HEK293 (cell line): ENCODE measurements at regions not wholly inside any gene's neighbourhood (a gene's known extent, or its start where the extent isn't known, plus 50 kb on each side); places are given as distances from the start of the nearest gene placed in this dataset.

Experiments
- CTCF ChIA-PET: fragments of 350-600 bp; formaldehyde crosslinking; extraction: SDS; loops from one replicate; lab custom pipeline; 2021; ENCODE audit warnings: antibody characterized with exemption; lab: Yijun Ruan, JAX
- POLR2A ChIA-PET: fragments of 300-600 bp; formaldehyde crosslinking; extraction: SDS; loops from one replicate; lab custom pipeline; 2020; ENCODE audit warnings: antibody characterized with exemption, inconsistent platforms; lab: Yijun Ruan, JAX
- H3K27ac ChIP-seq: fragments of 200-500 bp; sonication (Bioruptor generic); 2 replicates; pipeline ENCODE4 v1.5.1; 2014; ENCODE audit warnings: low read depth, low read length, control low read depth, inconsistent platforms; ENCODE audit errors: extremely low read depth
- H3K36me3 ChIP-seq, 2 experiments: fragments of 200-500 bp in 1 of 2; sonication (Bioruptor generic) in 1 of 2; 1 replicate in 1 of 2; 2 replicates in 1 of 2; pipeline ENCODE4 v1.5.1; 2014 to 2017; ENCODE audit warnings: inconsistent platforms in 2 of 2, low read length in 2 of 2; ENCODE audit not compliant: control insufficient read depth in 2 of 2, insufficient read depth in 1 of 2
- H3K4me1 ChIP-seq: fragments of 200-500 bp; sonication (Bioruptor generic); 2 replicates; pipeline ENCODE4 v1.5.1; 2014; ENCODE audit warnings: mild to moderate bottlenecking, low read length, inconsistent platforms; ENCODE audit not compliant: control insufficient read depth, insufficient read depth
- H3K4me3 ChIP-seq: 2 replicates; pipeline ENCODE4 v1.5.1; 2011; ENCODE audit warnings: low read depth, mild to moderate bottlenecking, control low read depth, low read length, moderate library complexity
- H3K9me3 ChIP-seq: fragments of 200-500 bp; sonication (Bioruptor generic); 2 replicates; pipeline ENCODE4 v1.5.1; 2014; ENCODE audit warnings: low read depth, low read length, inconsistent platforms; ENCODE audit not compliant: control insufficient read depth, insufficient read depth
- AEBP2 ChIP-seq: fragments of 450-650 bp; formaldehyde crosslinking; IDR thresholded peaks from 2 replicates; pipeline ENCODE4 v1.5.1; 2016; ENCODE audit warnings: missing biosample characterization, missing genetic modification characterization, borderline replicate concordance
- BCL6B ChIP-seq: fragments of 450-650 bp; formaldehyde crosslinking; IDR thresholded peaks from 2 replicates; pipeline ENCODE4 v1.5.1; 2017; ENCODE audit warnings: missing biosample characterization, missing genetic modification characterization
- GFI1B ChIP-seq: fragments of 450-650 bp; formaldehyde crosslinking; IDR thresholded peaks from 2 replicates; pipeline ENCODE4 v1.5.1; 2016; ENCODE audit warnings: missing biosample characterization, missing genetic modification characterization
- HOXD13 ChIP-seq: sonication (generic); formaldehyde crosslinking; IDR thresholded peaks from 2 replicates; pipeline ENCODE4 v1.8.0; 2022; ENCODE audit warnings: missing genetic modification reagents, borderline replicate concordance
- INSM2 ChIP-seq: fragments of 450-650 bp; formaldehyde crosslinking; IDR thresholded peaks from 2 replicates; pipeline ENCODE4 v1.5.1; 2016; ENCODE audit warnings: missing biosample characterization, missing genetic modification characterization
- KLF1 ChIP-seq: fragments of 450-650 bp; formaldehyde crosslinking; IDR thresholded peaks from 2 replicates; pipeline ENCODE4 v1.5.1; 2016; ENCODE audit warnings: missing biosample characterization, missing genetic modification characterization
- KLF16 ChIP-seq: fragments of 450-650 bp; formaldehyde crosslinking; IDR thresholded peaks from 2 replicates; pipeline ENCODE4 v1.5.1; 2017; ENCODE audit warnings: missing biosample characterization, missing genetic modification characterization
- OVOL3 ChIP-seq: fragments of 450-650 bp; formaldehyde crosslinking; IDR thresholded peaks from 2 replicates; pipeline ENCODE4 v1.5.1; 2016; ENCODE audit warnings: missing biosample characterization, missing genetic modification characterization
- SCRT1 ChIP-seq: fragments of 450-650 bp; formaldehyde crosslinking; IDR thresholded peaks from 2 replicates; pipeline ENCODE4 v1.5.1; 2016; ENCODE audit warnings: missing biosample characterization, missing genetic modification characterization, borderline replicate concordance
- SP7 ChIP-seq: fragments of 450-650 bp; formaldehyde crosslinking; IDR thresholded peaks from 2 replicates; pipeline ENCODE4 v1.5.1; 2016; ENCODE audit warnings: missing biosample characterization, missing genetic modification characterization
- YY2 ChIP-seq: fragments of 450-650 bp; formaldehyde crosslinking; IDR thresholded peaks from 2 replicates; pipeline ENCODE4 v1.5.1; 2016; ENCODE audit warnings: missing biosample characterization, missing genetic modification characterization
- ZFP69B ChIP-seq: fragments of 450-650 bp; formaldehyde crosslinking; IDR thresholded peaks from 2 replicates; pipeline ENCODE4 v1.5.1; 2016; ENCODE audit warnings: missing biosample characterization, missing genetic modification characterization
- ZNF140 ChIP-seq: fragments of 450-650 bp; formaldehyde crosslinking; IDR thresholded peaks from 2 replicates; pipeline ENCODE4 v1.5.1; 2016; ENCODE audit warnings: missing biosample characterization, missing genetic modification characterization
- ZNF350 ChIP-seq: fragments of 450-650 bp; formaldehyde crosslinking; IDR thresholded peaks from 2 replicates; pipeline ENCODE4 v1.5.0; 2017; ENCODE audit warnings: missing biosample characterization, mild to moderate bottlenecking, missing genetic modification characterization
- ZNF362 ChIP-seq: fragments of 450-650 bp; formaldehyde crosslinking; IDR thresholded peaks from 2 replicates; pipeline ENCODE4 v1.5.1; 2016; ENCODE audit warnings: missing biosample characterization, missing genetic modification characterization
- ZNF391 ChIP-seq: fragments of 450-650 bp; formaldehyde crosslinking; IDR thresholded peaks from 2 replicates; pipeline ENCODE4 v1.5.1; 2016; ENCODE audit warnings: low read depth, missing biosample characterization, missing genetic modification characterization, borderline replicate concordance
- ZNF501 ChIP-seq: fragments of 450-650 bp; formaldehyde crosslinking; IDR thresholded peaks from 2 replicates; pipeline ENCODE4 v1.5.1; 2016; ENCODE audit warnings: missing biosample characterization, missing genetic modification characterization
- ZNF544 ChIP-seq: fragments of 450-650 bp; formaldehyde crosslinking; IDR thresholded peaks from 2 replicates; pipeline ENCODE4 v1.5.0; 2017; ENCODE audit warnings: missing biosample characterization, missing genetic modification characterization
- ZNF660 ChIP-seq: fragments of 450-650 bp; IDR thresholded peaks from 2 replicates; pipeline ENCODE4 v1.5.1; 2018; ENCODE audit warnings: missing biosample characterization, mild to moderate bottlenecking, missing genetic modification characterization
- ZNF777 ChIP-seq: fragments of 450-650 bp; formaldehyde crosslinking; IDR thresholded peaks from 2 replicates; pipeline ENCODE4 v1.5.1; 2017; ENCODE audit warnings: missing biosample characterization, missing genetic modification characterization, borderline replicate concordance
- ZNF785 ChIP-seq: fragments of 450-650 bp; formaldehyde crosslinking; IDR thresholded peaks from 2 replicates; pipeline ENCODE4 v1.5.1; 2016; ENCODE audit warnings: missing biosample characterization, missing genetic modification characterization
- ZSCAN18 ChIP-seq: fragments of 450-650 bp; formaldehyde crosslinking; IDR thresholded peaks from 2 replicates; pipeline ENCODE4 v1.5.1; 2016; ENCODE audit warnings: missing biosample characterization, missing genetic modification characterization

GRCh38 chr1:165062346-165062745, 294.2 kb downstream of the LMX1A start:
- Histone ChIP-seq H3K27ac (no peak overlapping the region), H3K9me3 (no peaks in the 10 kb centered on the region), H3K4me1 (no peaks in the 10 kb centered on the region), H3K36me3 (no peaks in the 10 kb centered on the region), H3K4me3 (no peak overlapping the region)
- ChIA-PET CTCF (interaction anchor here (0.7 kb wide), 1 partner anchor 514 kb away, joined by 4 read pairs; no protein-coding TSS in a partner anchor), POLR2A (no interaction called here)
- TF ChIP-seq YY2 (tag by site-specific recombination) (no peak), ZNF777 (tag by site-specific recombination) (no peak), BCL6B (tag by site-specific recombination) (no peak), SP7 (tag by site-specific recombination) (no peak), KLF16 (tag by site-specific recombination) (no peak), AEBP2 (tag by site-specific recombination) (no peak), OVOL3 (tag by site-specific recombination) (no peak)
- TF ChIP-seq, all 188 proteins: peak for 0

GRCh38 chr1:165060285-165060793, 296.2 kb downstream of the LMX1A start:
- POLR2A ChIA-PET = no interaction called here
- H3K9me3 ChIP-seq = no peaks in the 10 kb centered on the region
- H3K36me3 ChIP-seq = no peaks in the 10 kb centered on the region
- no peak overlapping the region for H3K4me3 ChIP-seq
- no peaks in the 10 kb centered on the region for H3K4me1 ChIP-seq
- H3K27ac ChIP-seq = no peak overlapping the region
- CTCF ChIA-PET = interaction anchor here (0.6 kb wide), 1 partner anchor 1390 kb away, joined by 3 read pairs; no protein-coding TSS in a partner anchor
- TF ChIP-seq INSM2 (no peak), ZNF785 (tag by site-specific recombination) (no peak), ZNF544 (tag by site-specific recombination) (no peak), ZNF660 (tag by site-specific recombination) (no peak), KLF1 (no peak), ZNF501 (tag by site-specific recombination) (no peak)

- TF ChIP-seq ZNF140 (tag by site-specific recombination) (no peak), ZNF362 (no peak), ZNF391 (tag by site-specific recombination) (no peak), GFI1B (tag by site-specific recombination) (no peak), YY2 (tag by site-specific recombination) (no peak), ZFP69B (tag by site-specific recombination) (no peak), HOXD13 (CRISPR knock-in tag) (no peak), ZNF350 (tag by site-specific recombination) (no peak), OVOL3 (tag by site-specific recombination) (no peak), ZSCAN18 (tag by site-specific recombination) (no peak), SCRT1 (no peak)
- H3K4me3 ChIP-seq = no peak overlapping the region
- CTCF ChIA-PET = interaction anchor here (1.8 kb wide), 1 partner anchor 15 kb away, joined by 8 read pairs; no protein-coding TSS in a partner anchor
- H3K27ac ChIP-seq = no peak overlapping the region
- no peaks in the 10 kb centered on the region for H3K36me3 ChIP-seq
- H3K9me3 ChIP-seq = no peaks in the 10 kb centered on the region
- H3K4me1 ChIP-seq = no peaks in the 10 kb centered on the region
- POLR2A ChIA-PET = no interaction called here
These were observed 298.6 kb downstream of the LMX1A start for GRCh38 chr1:165057956-165058355.
